ENCODE measurements at regions not wholly inside any gene's neighbourhood (a gene's known extent, or its start where the extent isn't known, plus 50 kb on each side); places are given as distances from the start of the nearest gene placed in this dataset.

DNA sequence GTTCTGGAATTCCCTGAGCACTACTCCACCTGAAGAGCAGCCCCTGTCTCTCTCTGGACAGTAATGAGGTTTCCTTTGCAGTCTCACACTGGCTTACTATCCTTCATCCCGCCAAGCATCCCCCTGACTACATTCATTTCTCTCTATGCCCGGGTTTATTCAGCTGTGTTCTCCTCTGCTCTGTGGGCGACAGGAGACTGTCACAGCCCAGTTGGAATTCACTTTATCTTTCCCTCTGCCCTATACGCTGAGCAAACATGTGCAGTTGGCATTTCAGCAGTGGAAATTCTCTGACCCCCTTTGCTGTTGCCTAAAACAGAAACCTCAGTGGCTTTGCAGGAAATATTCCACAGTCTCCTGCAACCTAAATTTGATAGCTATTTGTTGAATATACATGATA lies 83.5 kb upstream of the MAX start:
- Histone ChIP-seq H3K4me1 (ENCODE audit: control insufficient read depth in 1 of 2, insufficient read depth in 2 of 2, low read depth in 1 of 2, low read length in 1 of 2) (peaks cover 3% of the 10 kb centered on the region in 2 experiments; a peak in 1 of 4 replicates), H2AFZ (ENCODE audit: low read depth) (no peak overlapping the region), H3K9me2 (no peaks in the 10 kb centered on the region), H3K9me3 (0 out of 2 replicates have a peak, but pooled peaks cover 8% of the 10 kb centered on the region), H3F3A (replicated peaks; ENCODE audit: insufficient read depth) (peaks cover 4% of the 10 kb centered on the region), H3K27ac (ENCODE audit: low read depth in 2 of 2, low read length in 1 of 2) (no peak overlapping the region), H3K36me3 (replicated peaks in 1 of 2; ENCODE audit: control insufficient read depth in 1 of 2, insufficient read depth in 2 of 2, low read length in 1 of 2) (no peaks in the 10 kb centered on the region), H3K27me3 (ENCODE audit: insufficient read depth) (no peaks in the 10 kb centered on the region), H3K4me3 (ENCODE audit: low read depth in 2 of 2, low read length in 1 of 2) (no peak overlapping the region), H3K9ac (no peak overlapping the region), H4K20me1 (ENCODE audit: insufficient read depth) (no peaks in the 10 kb centered on the region), H3K4me2 (no peak overlapping the region), H3K79me2 (ENCODE audit: insufficient read depth) (no peaks in the 10 kb centered on the region)
- no peak for DNase-seq
- no peak for TF ChIP-seq NFIC (IDR thresholded peaks at IDR 0.05; ENCODE audit: borderline replicate concordance)
- no peak for TF ChIP-seq FOXM1 (IDR thresholded peaks at IDR 0.05; ENCODE audit: low read depth)
- TF ChIP-seq POLR2AphosphoS5 (IDR thresholded peaks at IDR 0.05; ENCODE audit: low read depth, low read length): no peak
- TF ChIP-seq, protein P1, sequence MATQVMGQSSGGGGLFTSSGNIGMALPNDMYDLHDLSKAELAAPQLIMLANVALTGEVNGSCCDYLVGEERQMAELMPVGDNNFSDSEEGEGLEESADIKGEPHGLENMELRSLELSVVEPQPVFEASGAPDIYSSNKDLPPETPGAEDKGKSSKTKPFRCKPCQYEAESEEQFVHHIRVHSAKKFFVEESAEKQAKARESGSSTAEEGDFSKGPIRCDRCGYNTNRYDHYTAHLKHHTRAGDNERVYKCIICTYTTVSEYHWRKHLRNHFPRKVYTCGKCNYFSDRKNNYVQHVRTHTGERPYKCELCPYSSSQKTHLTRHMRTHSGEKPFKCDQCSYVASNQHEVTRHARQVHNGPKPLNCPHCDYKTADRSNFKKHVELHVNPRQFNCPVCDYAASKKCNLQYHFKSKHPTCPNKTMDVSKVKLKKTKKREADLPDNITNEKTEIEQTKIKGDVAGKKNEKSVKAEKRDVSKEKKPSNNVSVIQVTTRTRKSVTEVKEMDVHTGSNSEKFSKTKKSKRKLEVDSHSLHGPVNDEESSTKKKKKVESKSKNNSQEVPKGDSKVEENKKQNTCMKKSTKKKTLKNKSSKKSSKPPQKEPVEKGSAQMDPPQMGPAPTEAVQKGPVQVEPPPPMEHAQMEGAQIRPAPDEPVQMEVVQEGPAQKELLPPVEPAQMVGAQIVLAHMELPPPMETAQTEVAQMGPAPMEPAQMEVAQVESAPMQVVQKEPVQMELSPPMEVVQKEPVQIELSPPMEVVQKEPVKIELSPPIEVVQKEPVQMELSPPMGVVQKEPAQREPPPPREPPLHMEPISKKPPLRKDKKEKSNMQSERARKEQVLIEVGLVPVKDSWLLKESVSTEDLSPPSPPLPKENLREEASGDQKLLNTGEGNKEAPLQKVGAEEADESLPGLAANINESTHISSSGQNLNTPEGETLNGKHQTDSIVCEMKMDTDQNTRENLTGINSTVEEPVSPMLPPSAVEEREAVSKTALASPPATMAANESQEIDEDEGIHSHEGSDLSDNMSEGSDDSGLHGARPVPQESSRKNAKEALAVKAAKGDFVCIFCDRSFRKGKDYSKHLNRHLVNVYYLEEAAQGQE (IDR thresholded peaks at IDR 0.05; ENCODE audit: low read depth, low read length): no peak
- no peak for TF ChIP-seq TCF12 (IDR thresholded peaks at IDR 0.05)
- TF ChIP-seq, protein P2, sequence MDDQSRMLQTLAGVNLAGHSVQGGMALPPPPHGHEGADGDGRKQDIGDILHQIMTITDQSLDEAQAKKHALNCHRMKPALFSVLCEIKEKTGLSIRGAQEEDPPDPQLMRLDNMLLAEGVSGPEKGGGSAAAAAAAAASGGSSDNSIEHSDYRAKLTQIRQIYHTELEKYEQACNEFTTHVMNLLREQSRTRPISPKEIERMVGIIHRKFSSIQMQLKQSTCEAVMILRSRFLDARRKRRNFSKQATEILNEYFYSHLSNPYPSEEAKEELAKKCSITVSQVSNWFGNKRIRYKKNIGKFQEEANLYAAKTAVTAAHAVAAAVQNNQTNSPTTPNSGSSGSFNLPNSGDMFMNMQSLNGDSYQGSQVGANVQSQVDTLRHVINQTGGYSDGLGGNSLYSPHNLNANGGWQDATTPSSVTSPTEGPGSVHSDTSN (IDR thresholded peaks at IDR 0.05): no peak
- TF ChIP-seq MEF2A (IDR thresholded peaks at IDR 0.05; ENCODE audit: borderline replicate concordance, low read depth): no peak
- TF ChIP-seq TEAD4 (IDR thresholded peaks at IDR 0.05; ENCODE audit: borderline replicate concordance, insufficient read depth): no peak
- TF ChIP-seq CHD2 (IDR thresholded peaks at IDR 0.05; ENCODE audit: low read length, partially characterized antibody): no peak
- ChIA-PET CTCF (interaction anchor here (0.6 to 5.5 kb wide), 4 partner anchors 16 to 639 kb away, joined by 3 to 23 read pairs (median 4); no protein-coding TSS in a partner anchor), POLR2A (no interaction called here)
- WGBS (ENCODE audit: low lambda C conversion rate): 64% methylated on average over 4 of the region's 4 CpGs

- Histone ChIP-seq H3F3A (replicated peaks; ENCODE audit: insufficient read depth) (no peaks in the 10 kb centered on the region), H3K4me3 (ENCODE audit: low read depth in 2 of 2, low read length in 1 of 2) (no peak overlapping the region), H3K9ac (no peak overlapping the region), H3K27me3 (ENCODE audit: insufficient read depth) (no peaks in the 10 kb centered on the region), H2AFZ (ENCODE audit: low read depth) (no peak overlapping the region), H3K27ac (ENCODE audit: low read depth in 2 of 2, low read length in 1 of 2) (no peak overlapping the region), H3K9me3 (0 out of 2 replicates have a peak, but pooled peaks cover 7% of the 10 kb centered on the region), H3K79me2 (ENCODE audit: insufficient read depth) (no peaks in the 10 kb centered on the region), H3K4me1 (ENCODE audit: control insufficient read depth in 1 of 2, insufficient read depth in 2 of 2, low read depth in 1 of 2, low read length in 1 of 2) (peaks cover 3% of the 10 kb centered on the region in 2 experiments; a peak in 1 of 4 replicates), H3K4me2 (no peak overlapping the region), H3K36me3 (replicated peaks in 1 of 2; ENCODE audit: control insufficient read depth in 1 of 2, insufficient read depth in 2 of 2, low read length in 1 of 2) (no peaks in the 10 kb centered on the region), H4K20me1 (ENCODE audit: insufficient read depth) (no peaks in the 10 kb centered on the region), H3K9me2 (no peaks in the 10 kb centered on the region)
- no peak for DNase-seq
- 88% methylated on average over 3 of the region's 3 CpGs for WGBS (ENCODE audit: low lambda C conversion rate)
- ChIA-PET CTCF (interaction anchor here (5.5 kb wide), 1 partner anchor 23 kb away, joined by 23 read pairs; no protein-coding TSS in a partner anchor), POLR2A (no interaction called here)
- TF ChIP-seq, protein P1 (IDR thresholded peaks at IDR 0.05; ENCODE audit: low read depth, low read length): no peak
- no peak for TF ChIP-seq EZH2phosphoT487 (IDR thresholded peaks at IDR 0.05; ENCODE audit: borderline replicate concordance, low read depth)
- TF ChIP-seq CHD2 (IDR thresholded peaks at IDR 0.05; ENCODE audit: low read length, partially characterized antibody): no peak
- TF ChIP-seq, protein P2 (IDR thresholded peaks at IDR 0.05): no peak
- TF ChIP-seq TCF12 (IDR thresholded peaks at IDR 0.05): no peak
- no peak for TF ChIP-seq ELF1 (IDR thresholded peaks at IDR 0.05)
- TF ChIP-seq EP300 (IDR thresholded peaks at IDR 0.05; ENCODE audit: borderline replicate concordance in 1 of 2, low read depth in 1 of 2, low read length in 1 of 2): no peak
- no peak for TF ChIP-seq RFX5 (IDR thresholded peaks at IDR 0.05; ENCODE audit: low read length)
- no peak for TF ChIP-seq SIN3A (IDR thresholded peaks at IDR 0.05; ENCODE audit: borderline replicate concordance, low read depth, low read length)
Measured at GRCh38 chr14:65186951-65187350, 84.6 kb upstream of the MAX start.

Measured in SK-N-SH (cell line).